Lower leg skin (tissue), 4 donors: ENCODE measurements at regions not wholly inside any gene's neighbourhood (a gene's known extent, or its start where the extent isn't known, plus 50 kb on each side); places are given as distances from the start of the nearest gene placed in this dataset.

Experiments
- DNase-seq, 2 donors: peaks; one replicate each; pipeline ENCODE4 v3.0.0-alpha.2; 2019; ENCODE audit warnings: low spot score in 2 of 2
- H3K4me3 ChIP-seq: fragments of 200-600 bp; sonication (generic); 2 replicates; pipeline ENCODE4 v1.5.1; 2017; ENCODE audit warnings: mild to moderate bottlenecking, low read depth; ENCODE audit not compliant: poor library complexity, severe bottlenecking
- CTCF ChIP-seq, 3 donors: fragments of 450-650 bp; IDR thresholded peaks; one replicate each; pipeline ENCODE4 v1.5.1; 2016; ENCODE audit warnings: antibody characterized with exemption in 3 of 3, mild to moderate bottlenecking in 3 of 3, moderate library complexity in 2 of 3
- POLR2A ChIP-seq, 2 donors: fragments of 450-650 bp; IDR thresholded peaks; one replicate each; pipeline ENCODE4 v1.6.1; 2016 to 2017; ENCODE audit warnings: antibody characterized with exemption in 2 of 2, mild to moderate bottlenecking in 1 of 2, moderate library complexity in 1 of 2
- WGBS, 2 donors: methylation state at CpG; one replicate each; pipeline ENCODE4 v1.1.5; 2018; 5-methylcytosine and 5-hydroxymethylcytosine counted together
- intact Hi-C: fragments of 100-400 bp; cut with DNase I; formaldehyde crosslinking; loops from one replicate; pipeline ENCODE4 v1.15.0; 2023; ENCODE audit warnings: low total_unique reads

GRCh38 chr4:15349965-15350364, 77.9 kb upstream of the C1QTNF7 start:
- no peak overlapping the region for H3K4me3 ChIP-seq
- no peak for TF ChIP-seq CTCF (IDR thresholded peaks at IDR 0.05)
- no peak for TF ChIP-seq POLR2A (IDR thresholded peaks at IDR 0.05)
- intact Hi-C loops: no loop called here
- no peak for DNase-seq
- 100% methylated on average over 1 of the region's 1 CpG; no CpG with 5 or more reads in 1 of the 2 donors for WGBS, 2 donors

GRCh38 chr4:15352524-15352923, 75.3 kb upstream of the C1QTNF7 start:
- no peak overlapping the region for H3K4me3 ChIP-seq
- DNase-seq: no peak
- intact Hi-C loops: no loop called here
- no peak for TF ChIP-seq POLR2A (IDR thresholded peaks at IDR 0.05)
- TF ChIP-seq CTCF (IDR thresholded peaks at IDR 0.05): no peak
- WGBS, 2 donors: 71 to 72% methylated on average over 2 of the region's 2 CpGs

DNA sequence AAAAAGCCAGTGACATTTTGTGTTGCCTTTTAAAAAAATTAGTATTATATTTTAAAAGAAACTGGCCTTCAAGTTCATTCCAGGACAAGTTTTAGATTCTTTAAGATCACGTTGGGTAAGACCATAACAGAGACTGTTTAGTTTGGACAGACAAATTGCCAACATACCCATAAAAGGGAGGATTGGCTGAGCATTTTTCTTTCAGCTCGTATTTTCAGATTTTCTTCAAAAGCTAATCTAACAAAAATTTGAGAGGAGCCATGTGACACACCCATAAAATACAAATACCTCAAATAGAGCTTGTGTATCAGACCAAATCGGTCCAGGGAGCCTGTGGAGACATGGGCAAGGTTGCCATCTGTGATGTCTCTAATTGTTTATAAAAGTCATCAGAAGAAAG, 74.6 kb upstream of the C1QTNF7 start:
- 56 to 61% methylated on average over 3 of the region's 3 CpGs for WGBS, 2 donors
- DNase-seq: no peak
- no peak overlapping the region for H3K4me3 ChIP-seq
- intact Hi-C loops: no loop called here
- TF ChIP-seq POLR2A (IDR thresholded peaks at IDR 0.05) (no peak), CTCF (IDR thresholded peaks at IDR 0.05) (no peak)

GRCh38 chr4:15354371-15355297, 73.2 kb upstream of the C1QTNF7 start:
- no peak for TF ChIP-seq POLR2A (IDR thresholded peaks at IDR 0.05)
- no peak for TF ChIP-seq CTCF (IDR thresholded peaks at IDR 0.05)
- intact Hi-C loops: no loop called here
- H3K4me3 ChIP-seq: no peak overlapping the region
- 57 to 62% methylated on average over 8 of the region's 8 CpGs for WGBS, 2 donors
- peak; percentile 52 to 85 for DNase-seq

- H3K4me3 ChIP-seq: no peak overlapping the region
- no peak for DNase-seq
- TF ChIP-seq CTCF (IDR thresholded peaks at IDR 0.05): no peak
- no peak for TF ChIP-seq POLR2A (IDR thresholded peaks at IDR 0.05)
- intact Hi-C loops: no loop called here
- 63 to 77% methylated on average over 2 of the region's 2 CpGs for WGBS, 2 donors
These were observed 66.3 kb upstream of the C1QTNF7 start for GRCh38 chr4:15361529-15361928.
